Gastrocnemius medialis (tissue), 4 donors: ENCODE measurements at regions not wholly inside any gene's neighbourhood (a gene's known extent, or its start where the extent isn't known, plus 50 kb on each side); places are given as distances from the start of the nearest gene placed in this dataset.

Source experiments
- ATAC-seq, 2 donors: fragments of 150-250 bp; one replicate each; pipeline ENCODE4 v1.9.1; 2016
- DNase-seq, 2 donors: peaks; one replicate each; pipeline ENCODE4 v3.0.0-alpha.2; 2019
- H3K27ac ChIP-seq, 4 donors: fragments of 200-600 bp; sonication (generic); 1 replicate in 1 of 4; 2 replicates in 3 of 4; pipeline ENCODE4 v1.5.1; 2016 to 2018; ENCODE audit warnings: mild to moderate bottlenecking in 2 of 4, moderate library complexity in 1 of 4
- H3K27me3 ChIP-seq, 3 donors: fragments of 200-600 bp; sonication (generic) in 2 of 3; 1 replicate in 1 of 3; 2 replicates in 2 of 3; pipeline versions ENCODE4 v1.5.1 to v1.6.0; 2016 to 2019; ENCODE audit warnings: mild to moderate bottlenecking in 1 of 3, moderate library complexity in 1 of 3
- H3K36me3 ChIP-seq, 2 donors: fragments of 200-600 bp; sonication (generic) in 1 of 2; one replicate each; pipeline ENCODE4 v1.5.1; 2017 to 2018
- H3K4me1 ChIP-seq, 2 donors: fragments of 200-600 bp; sonication (generic) in 1 of 2; one replicate each; pipeline ENCODE4 v1.5.1; 2016 to 2017; ENCODE audit warnings: mild to moderate bottlenecking in 2 of 2
- H3K4me3 ChIP-seq, 4 donors: fragments of 200-600 bp; sonication (generic) in 3 of 4; 1 replicate in 1 of 4; 2 replicates in 3 of 4; pipeline ENCODE4 v1.5.1; 2016 to 2019; ENCODE audit warnings: mild to moderate bottlenecking in 2 of 4
- H3K9me3 ChIP-seq, 3 donors: fragments of 200-600 bp; sonication (generic) in 2 of 3; 1 replicate in 1 of 3; 2 replicates in 2 of 3; pipeline ENCODE4 v1.5.1; 2016 to 2019
- CTCF ChIP-seq, 5 experiments: fragments of 450-650 bp in 3 of 5; fragments of 200-600 bp in 2 of 5; sonication (generic) in 2 of 5; IDR thresholded peaks in 4 of 5; conservative IDR thresholded peaks in 1 of 5; 1 replicate in 4 of 5; 2 replicates in 1 of 5; pipeline ENCODE4 v1.5.1; 2016 to 2019; ENCODE audit warnings: antibody characterized with exemption in 5 of 5, mild to moderate bottlenecking in 3 of 5, moderate library complexity in 3 of 5
- POLR2A ChIP-seq, 2 donors: fragments of 450-650 bp; IDR thresholded peaks; one replicate each; pipeline ENCODE4 v1.6.1; 2017; ENCODE audit warnings: antibody characterized with exemption in 2 of 2, mild to moderate bottlenecking in 2 of 2, moderate library complexity in 2 of 2
- in situ Hi-C, 4 donors: fragments of 200-750 bp; cut with MboI; loops; one replicate each; pipeline versions ENCODE4 v1.15.0 to v1.8.0; 2017; ENCODE audit warnings: low sequenced_read_pairs in 4 of 4
- intact Hi-C: fragments of 100-400 bp; cut with DNase I; formaldehyde crosslinking; loops from one replicate; pipeline ENCODE4 v1.15.1; 2023; ENCODE audit warnings: low total_unique reads

GRCh38 chr2:126978333-126978732 lies 79.6 kb downstream of the TEX51 start:
- in situ Hi-C loops (no loop called here), intact Hi-C loops (no loop called here)
- H3K9me3 ChIP-seq: no peaks in the 10 kb centered on the region
- no peaks in the 10 kb centered on the region for H3K36me3 ChIP-seq
- DNase-seq: no peak
- H3K4me3 ChIP-seq: no peak overlapping the region
- H3K4me1 ChIP-seq: no peaks in the 10 kb centered on the region
- no peak overlapping the region for H3K27ac ChIP-seq
- ATAC-seq: no peak
- no peaks in the 10 kb centered on the region for H3K27me3 ChIP-seq
- TF ChIP-seq CTCF (IDR thresholded peaks at IDR 0.05 in 4 of 5, conservative IDR thresholded peaks at IDR 0.05 in 1 of 5): no peak
- no peak for TF ChIP-seq POLR2A (IDR thresholded peaks at IDR 0.05)

- in situ Hi-C loops: no loop called here
- ATAC-seq (no peak), DNase-seq (no peak)
- Histone ChIP-seq H3K36me3 (no peaks in the 10 kb centered on the region), H3K4me3 (no peak overlapping the region), H3K27ac (no peak overlapping the region), H3K9me3 (no peaks in the 10 kb centered on the region), H3K4me1 (no peaks in the 10 kb centered on the region), H3K27me3 (no peaks in the 10 kb centered on the region)
- TF ChIP-seq CTCF (IDR thresholded peaks at IDR 0.05 in 4 of 5, conservative IDR thresholded peaks at IDR 0.05 in 1 of 5): no peak
- TF ChIP-seq POLR2A (IDR thresholded peaks at IDR 0.05): no peak
- intact Hi-C loops: no loop called here
Observed at GRCh38 chr2:126979039-126980003, 80.6 kb downstream of the TEX51 start.

- in situ Hi-C loops: no loop called here
- no peak for ATAC-seq
- TF ChIP-seq CTCF (IDR thresholded peaks at IDR 0.05 in 4 of 5, conservative IDR thresholded peaks at IDR 0.05 in 1 of 5) (no peak), POLR2A (IDR thresholded peaks at IDR 0.05) (no peak)
Observed at GRCh38 chr2:126981476-126981875, 82.8 kb downstream of the TEX51 start.

GRCh38 chr2:126982935-126983334 lies 84.2 kb downstream of the TEX51 start:
- H3K27me3 ChIP-seq: no peaks in the 10 kb centered on the region
- H3K27ac ChIP-seq: no peak overlapping the region
- intact Hi-C loops: no loop called here
- DNase-seq (no peak), ATAC-seq (no peak)
- no peaks in the 10 kb centered on the region for H3K36me3 ChIP-seq
- no peak overlapping the region for H3K4me3 ChIP-seq
- TF ChIP-seq CTCF (IDR thresholded peaks at IDR 0.05 in 4 of 5, conservative IDR thresholded peaks at IDR 0.05 in 1 of 5) (no peak), POLR2A (IDR thresholded peaks at IDR 0.05) (no peak)
- no peaks in the 10 kb centered on the region for H3K4me1 ChIP-seq
- no peaks in the 10 kb centered on the region for H3K9me3 ChIP-seq
- in situ Hi-C loops: no loop called here

More at GRCh38 chr2:126981476-126981875, 82.8 kb downstream of the TEX51 start:
- H3K36me3 ChIP-seq: no peaks in the 10 kb centered on the region
- H3K27ac ChIP-seq: no peak overlapping the region
- no peaks in the 10 kb centered on the region for H3K9me3 ChIP-seq
- no peak for DNase-seq
- intact Hi-C loops: no loop called here
- no peaks in the 10 kb centered on the region for H3K4me1 ChIP-seq
- H3K4me3 ChIP-seq: no peak overlapping the region
- H3K27me3 ChIP-seq: no peaks in the 10 kb centered on the region
